ENCODE measurements at regions not wholly inside any gene's neighbourhood (a gene's known extent, or its start where the extent isn't known, plus 50 kb on each side); places are given as distances from the start of the nearest gene placed in this dataset.

- Histone ChIP-seq H3K36me3 (ENCODE audit: control insufficient read depth, insufficient read depth, low read length) (no peaks in the 10 kb centered on the region), H3K79me2 (ENCODE audit: control insufficient read depth, insufficient read depth, low read length) (no peaks in the 10 kb centered on the region)
Measured at GRCh38 chr20:52259295-52259694, 67.7 kb upstream of the ZFP64 start.

GRCh38 chr20:52256454-52256853, 64.9 kb upstream of the ZFP64 start:
- Histone ChIP-seq H3K9me3 (ENCODE audit: control insufficient read depth, insufficient read depth, low read depth, low read length) (no peaks in the 10 kb centered on the region), H2AFZ (ENCODE audit: low read length) (no peak overlapping the region), H3K9ac (ENCODE audit: insufficient read depth, low read length) (no peak overlapping the region), H3K79me2 (ENCODE audit: control insufficient read depth, insufficient read depth, low read length) (no peaks in the 10 kb centered on the region), H3K27me3 (ENCODE audit: control insufficient read depth, insufficient read depth, low read length) (no peaks in the 10 kb centered on the region), H3K27ac (ENCODE audit: insufficient read depth, low read length) (no peak overlapping the region), H3K4me1 (ENCODE audit: control insufficient read depth, extremely low read depth, insufficient read depth, low read length) (no peaks in the 10 kb centered on the region), H3K36me3 (ENCODE audit: control insufficient read depth, insufficient read depth, low read length) (no peaks in the 10 kb centered on the region), H4K20me1 (ENCODE audit: control insufficient read depth, extremely low read depth, insufficient read depth, low read length) (no peaks in the 10 kb centered on the region), H3K4me3 (replicated peaks in 1 of 4; ENCODE audit: control extremely low read depth in 1 of 4, insufficient read depth in 1 of 4, low read depth in 3 of 4, low read length in 4 of 4) (no peak overlapping the region), H3K4me2 (ENCODE audit: extremely low read depth, insufficient read depth, low read length) (no peak overlapping the region)
- TF ChIP-seq EZH2 (IDR thresholded peaks at IDR 0.05; ENCODE audit: low read length, missing control alignments) (no peak), CTCF (conservative IDR thresholded peaks at IDR 0.05 in 1 of 2, IDR thresholded peaks at IDR 0.05 in 1 of 2; ENCODE audit: low read depth in 1 of 2, low read length in 2 of 2) (no peak)
- DNase-seq (ENCODE audit: low read depth in 2 of 2): no peak

More at GRCh38 chr20:52259295-52259694, 67.7 kb upstream of the ZFP64 start:
- no peak for DNase-seq (ENCODE audit: low read depth in 2 of 2)
- H3K4me3 ChIP-seq (replicated peaks in 1 of 4; ENCODE audit: control extremely low read depth in 1 of 4, insufficient read depth in 1 of 4, low read depth in 3 of 4, low read length in 4 of 4): no peak overlapping the region
- no peaks in the 10 kb centered on the region for H3K4me1 ChIP-seq (ENCODE audit: control insufficient read depth, extremely low read depth, insufficient read depth, low read length)
- no peak overlapping the region for H3K9ac ChIP-seq (ENCODE audit: insufficient read depth, low read length)
- no peaks in the 10 kb centered on the region for H3K9me3 ChIP-seq (ENCODE audit: control insufficient read depth, insufficient read depth, low read depth, low read length)
- no peak overlapping the region for H3K4me2 ChIP-seq (ENCODE audit: extremely low read depth, insufficient read depth, low read length)
- H2AFZ ChIP-seq (ENCODE audit: low read length): no peak overlapping the region
- no peaks in the 10 kb centered on the region for H3K27me3 ChIP-seq (ENCODE audit: control insufficient read depth, insufficient read depth, low read length)
- TF ChIP-seq CTCF (conservative IDR thresholded peaks at IDR 0.05 in 1 of 2, IDR thresholded peaks at IDR 0.05 in 1 of 2; ENCODE audit: low read depth in 1 of 2, low read length in 2 of 2) (no peak), EZH2 (IDR thresholded peaks at IDR 0.05; ENCODE audit: low read length, missing control alignments) (no peak)
- no peaks in the 10 kb centered on the region for H4K20me1 ChIP-seq (ENCODE audit: control insufficient read depth, extremely low read depth, insufficient read depth, low read length)
- no peak overlapping the region for H3K27ac ChIP-seq (ENCODE audit: insufficient read depth, low read length)

GRCh38 chr20:52252664-52253063, 61.1 kb upstream of the ZFP64 start:
- H3K4me3 ChIP-seq (replicated peaks in 1 of 4; ENCODE audit: control extremely low read depth in 1 of 4, insufficient read depth in 1 of 4, low read depth in 3 of 4, low read length in 4 of 4): no peak overlapping the region

More at GRCh38 chr20:52252664-52253063, 61.1 kb upstream of the ZFP64 start:
- no peak overlapping the region for H3K4me2 ChIP-seq (ENCODE audit: extremely low read depth, insufficient read depth, low read length)
- no peaks in the 10 kb centered on the region for H3K27me3 ChIP-seq (ENCODE audit: control insufficient read depth, insufficient read depth, low read length)
- H3K9me3 ChIP-seq (ENCODE audit: control insufficient read depth, insufficient read depth, low read depth, low read length): no peaks in the 10 kb centered on the region
- no peaks in the 10 kb centered on the region for H3K36me3 ChIP-seq (ENCODE audit: control insufficient read depth, insufficient read depth, low read length)
- no peaks in the 10 kb centered on the region for H4K20me1 ChIP-seq (ENCODE audit: control insufficient read depth, extremely low read depth, insufficient read depth, low read length)
- no peak overlapping the region for H3K9ac ChIP-seq (ENCODE audit: insufficient read depth, low read length)
- no peak for DNase-seq (ENCODE audit: low read depth in 2 of 2)
- H3K27ac ChIP-seq (ENCODE audit: insufficient read depth, low read length): no peak overlapping the region
- no peaks in the 10 kb centered on the region for H3K79me2 ChIP-seq (ENCODE audit: control insufficient read depth, insufficient read depth, low read length)
- H2AFZ ChIP-seq (ENCODE audit: low read length): no peak overlapping the region
- TF ChIP-seq EZH2 (IDR thresholded peaks at IDR 0.05; ENCODE audit: low read length, missing control alignments) (no peak), CTCF (conservative IDR thresholded peaks at IDR 0.05 in 1 of 2, IDR thresholded peaks at IDR 0.05 in 1 of 2; ENCODE audit: low read depth in 1 of 2, low read length in 2 of 2) (no peak)
- no peaks in the 10 kb centered on the region for H3K4me1 ChIP-seq (ENCODE audit: control insufficient read depth, extremely low read depth, insufficient read depth, low read length)
